NB4 (cell line): ENCODE measurements at regions not wholly inside any gene's neighbourhood (a gene's known extent, or its start where the extent isn't known, plus 50 kb on each side); places are given as distances from the start of the nearest gene placed in this dataset.
A peak's percentile ranks its signal among the peaks of the same experiment; 100 is the strongest.

Experiments
- DNase-seq: peaks from one replicate; pipeline ENCODE4 v3.0.0; 2010; ENCODE audit warnings: low read depth
- H3K4me3 ChIP-seq: one replicate; pipeline ENCODE4 v1.5.1; 2011; ENCODE audit warnings: mild to moderate bottlenecking, low read depth, low read length, moderate library complexity
- CTCF ChIP-seq: IDR thresholded peaks from one replicate; pipeline ENCODE4 v1.5.1; 2012; ENCODE audit warnings: low read depth, low read length
- MAX ChIP-seq: IDR thresholded peaks from 2 replicates; pipeline ENCODE4 v1.6.1; 2011; ENCODE audit warnings: low read depth, low read length
- MYC ChIP-seq: IDR thresholded peaks from 2 replicates; pipeline ENCODE4 v1.6.1; 2011; ENCODE audit warnings: low read depth, low read length
- POLR2A ChIP-seq: IDR thresholded peaks from 2 replicates; pipeline ENCODE4 v1.6.1; 2011; ENCODE audit warnings: mild to moderate bottlenecking; ENCODE audit not compliant: insufficient read length; ENCODE audit errors: extremely low read depth

- TF ChIP-seq POLR2A = no peak
- DNase-seq = no peak
- no peak overlapping the region for H3K4me3 ChIP-seq
Measured at GRCh38 chr5:112643339-112643971, 94.2 kb upstream of the APC start.

DNA sequence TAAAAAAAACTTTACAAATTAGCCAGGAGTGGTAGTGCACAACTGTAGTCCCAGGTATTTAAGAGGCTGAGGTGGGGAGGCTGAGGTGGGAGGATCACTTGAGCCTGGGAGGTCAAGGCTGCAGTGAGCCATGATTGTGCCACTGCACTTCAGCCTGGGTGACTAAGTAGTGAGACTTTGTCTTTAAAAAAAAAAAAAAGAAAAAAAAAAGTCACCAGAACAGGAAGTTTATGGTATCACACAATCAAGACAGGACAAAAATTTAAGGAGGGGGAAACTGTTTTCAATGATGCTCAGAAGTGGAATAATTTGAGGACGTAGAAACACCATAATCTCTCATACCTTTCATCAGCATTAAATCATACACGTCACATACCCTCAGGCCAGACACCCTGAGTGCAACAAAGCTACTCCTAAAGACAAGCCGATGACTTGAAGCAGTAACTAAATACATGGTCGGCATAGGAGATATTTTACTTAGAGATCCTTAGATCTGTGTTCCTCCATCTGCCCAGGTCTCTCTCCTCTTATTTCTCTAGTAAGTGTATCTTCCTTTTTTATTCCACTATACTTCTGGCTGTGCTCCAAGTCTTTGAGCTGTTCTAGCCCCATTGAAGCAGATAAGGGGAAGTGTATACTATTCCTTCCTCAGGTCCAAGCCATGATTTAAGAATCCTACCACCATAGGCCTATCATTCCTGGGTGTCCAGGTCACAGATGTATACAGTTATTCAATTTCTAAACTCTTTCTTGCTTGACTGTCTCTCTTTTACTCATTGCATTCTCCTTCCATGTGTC lies 91.3 kb upstream of the APC start:
- DNase-seq = peak; percentile 2
- TF ChIP-seq CTCF (no peak), POLR2A (no peak), MAX (no peak), MYC (no peak)
- H3K4me3 ChIP-seq = no peak overlapping the region

- no peak overlapping the region for H3K4me3 ChIP-seq
- TF ChIP-seq MAX (no peak), CTCF (no peak), POLR2A (no peak), MYC (no peak)
- DNase-seq = no peak
Measured at GRCh38 chr5:112647428-112647827, 90.3 kb upstream of the APC start.

DNA sequence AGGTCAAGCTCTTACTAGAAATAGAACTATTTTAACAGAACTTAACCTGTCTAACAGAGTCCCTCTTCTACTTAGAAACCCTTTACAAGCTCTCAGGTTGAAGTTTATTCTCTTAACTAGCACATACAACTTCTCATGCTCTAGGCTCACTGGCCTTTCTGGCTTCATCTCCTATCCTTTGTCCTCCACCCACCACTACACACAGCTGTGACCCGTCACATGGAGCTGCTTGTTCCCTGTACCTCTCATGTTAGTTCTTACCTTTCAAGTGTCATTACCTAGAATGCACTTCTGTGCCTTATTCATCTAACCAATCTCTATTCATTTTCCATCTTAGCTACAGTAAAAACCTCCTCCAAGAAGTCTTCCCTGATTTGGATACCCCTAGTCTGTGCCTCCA lies 89.4 kb upstream of the APC start:
- DNase-seq = no peak
- no peak overlapping the region for H3K4me3 ChIP-seq
- no peak for TF ChIP-seq MAX
- no peak for TF ChIP-seq CTCF
- TF ChIP-seq POLR2A = no peak
- no peak for TF ChIP-seq MYC

DNA sequence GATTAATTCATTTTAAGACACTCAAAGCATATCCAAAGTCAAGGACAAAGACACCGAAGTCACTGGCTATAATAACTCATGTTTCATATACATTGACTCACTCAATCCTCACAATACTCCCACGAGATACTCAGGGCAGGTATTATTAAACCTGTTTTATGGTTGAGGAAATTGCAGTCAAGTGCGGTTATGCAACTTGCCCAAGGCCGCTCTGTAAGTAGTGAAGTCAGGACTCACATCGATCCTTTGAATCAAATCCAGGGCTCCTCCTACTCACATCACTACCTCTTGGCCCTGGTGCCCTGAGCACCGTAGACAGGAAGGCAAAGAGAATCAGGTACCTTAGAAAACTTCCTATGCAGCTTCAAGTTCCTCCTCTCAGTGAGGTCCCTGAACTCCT lies 87.8 kb upstream of the APC start:
- H3K4me3 ChIP-seq = no peak overlapping the region
- TF ChIP-seq MAX = no peak
- peak; percentile 6 for DNase-seq

GRCh38 chr5:112653638-112654205 lies 84.0 kb upstream of the APC start:
- no peak for DNase-seq
- no peak overlapping the region for H3K4me3 ChIP-seq
- no peak for TF ChIP-seq POLR2A
- TF ChIP-seq MYC = no peak
- TF ChIP-seq CTCF = no peak
- no peak for TF ChIP-seq MAX
